ENCODE measurements at regions not wholly inside any gene's neighbourhood (a gene's known extent, or its start where the extent isn't known, plus 50 kb on each side); places are given as distances from the start of the nearest gene placed in this dataset.

DNA sequence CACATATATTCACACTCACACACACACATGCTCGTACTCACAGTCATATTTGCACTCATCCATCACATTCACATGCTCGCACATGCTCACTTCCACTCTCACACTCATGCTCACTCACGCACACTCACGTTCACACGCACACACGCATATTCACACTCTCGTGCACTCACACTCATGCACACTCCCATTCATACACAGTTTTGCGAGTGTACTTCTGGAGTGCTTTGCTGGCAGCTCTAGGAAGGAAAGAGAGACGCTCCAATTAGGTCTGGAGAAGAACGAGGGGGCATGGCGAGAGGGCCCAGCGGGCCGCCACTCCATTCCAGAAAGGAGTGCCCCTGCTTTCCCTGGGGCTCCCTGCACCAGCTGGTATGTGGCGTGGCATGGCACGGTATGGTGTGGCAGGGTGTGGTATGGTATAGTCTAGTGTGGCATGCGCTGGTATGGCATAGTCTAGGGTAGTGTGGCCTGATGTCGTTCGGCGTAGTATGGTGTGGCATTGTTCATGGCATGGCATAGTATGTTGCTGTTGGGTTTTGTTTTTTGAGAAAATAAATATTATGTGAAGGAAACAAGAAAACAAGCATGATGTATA is 216.8 kb upstream of the CDYL start:
- Histone ChIP-seq H3K9ac (ENCODE audit: low read length) (no peak overlapping the region), H3K36me3 (ENCODE audit: control insufficient read depth in 1 of 2, insufficient read depth in 2 of 2, low read depth in 1 of 2, low read length in 2 of 2) (no peaks in the 10 kb centered on the region), H2BK12ac (ENCODE audit: low read length in 2 of 2) (no peak overlapping the region), H4K8ac (ENCODE audit: low read length) (no peak overlapping the region), H3K14ac (ENCODE audit: low read length in 2 of 2) (no peak overlapping the region), H3K18ac (ENCODE audit: low read depth in 1 of 2, low read length in 2 of 2) (no peak overlapping the region), H3K27me3 (ENCODE audit: control insufficient read depth in 1 of 2, insufficient read depth in 1 of 2, low read length in 2 of 2) (no peaks in the 10 kb centered on the region), H3K79me1 (replicated peaks; ENCODE audit: low read length, poor library complexity, severe bottlenecking) (no peaks in the 10 kb centered on the region), H2AK5ac (ENCODE audit: low read length, severe bottlenecking) (no peak overlapping the region), H3K4ac (ENCODE audit: low read depth in 1 of 2, low read length in 2 of 2) (no peak overlapping the region), H2AFZ (ENCODE audit: low read depth, low read length) (no peak overlapping the region), H3K27ac (ENCODE audit: low read length, poor library complexity, severe bottlenecking) (no peak overlapping the region), H2BK120ac (ENCODE audit: low read depth, low read length) (no peak overlapping the region), H3K4me2 (ENCODE audit: low read length, poor library complexity, severe bottlenecking) (no peak overlapping the region), H3K23ac (ENCODE audit: low read length in 2 of 2) (no peak overlapping the region), H2BK5ac (ENCODE audit: low read depth, low read length, poor library complexity, severe bottlenecking) (no peak overlapping the region), H3K9me3 (ENCODE audit: control insufficient read depth, low read length) (peaks cover 5% of the 10 kb centered on the region), H3K4me1 (ENCODE audit: control insufficient read depth, insufficient read depth, low read depth, low read length) (no peaks in the 10 kb centered on the region), H3K4me3 (ENCODE audit: insufficient read depth in 1 of 2, low read depth in 1 of 2, low read length in 2 of 2) (no peak overlapping the region), H2BK15ac (ENCODE audit: low read depth, poor library complexity, severe bottlenecking) (no peak overlapping the region), H4K91ac (ENCODE audit: low read length) (peak overlapping the region; percentile 46)
- no peak for DNase-seq
- 95% methylated on average over 19 of the region's 19 CpGs for WGBS

DNA sequence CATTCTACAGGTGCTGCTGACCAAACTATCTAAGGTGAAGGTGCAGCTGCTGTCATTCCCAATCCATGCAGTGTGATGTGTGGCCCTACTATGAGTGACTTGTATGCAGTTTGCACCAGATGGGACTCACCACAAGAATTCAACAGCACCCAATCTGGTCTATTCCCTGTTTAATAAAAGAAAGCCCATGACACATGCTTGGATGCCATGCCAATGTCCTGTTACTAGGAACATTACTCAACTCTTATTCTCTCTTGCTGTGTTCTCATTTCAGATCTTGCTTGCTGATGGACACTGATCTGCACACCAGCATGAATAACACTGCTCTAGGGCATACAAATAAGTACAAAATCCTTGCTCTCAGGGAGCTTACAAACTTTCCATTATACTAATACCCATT is 221.6 kb upstream of the CDYL start:
- H2AK5ac ChIP-seq (ENCODE audit: low read length, severe bottlenecking), result no peak overlapping the region
- H3K4me3 ChIP-seq (ENCODE audit: insufficient read depth in 1 of 2, low read depth in 1 of 2, low read length in 2 of 2), result no peak overlapping the region
- no peaks in the 10 kb centered on the region for H3K9me3 ChIP-seq (ENCODE audit: control insufficient read depth, low read length)
- H3K9ac ChIP-seq (ENCODE audit: low read length), result no peak overlapping the region
- H2BK120ac ChIP-seq (ENCODE audit: low read depth, low read length), result no peak overlapping the region
- H4K91ac ChIP-seq (ENCODE audit: low read length), result no peak overlapping the region
- no peak overlapping the region for H3K23ac ChIP-seq (ENCODE audit: low read length in 2 of 2)
- no peak for DNase-seq
- no peaks in the 10 kb centered on the region for H3K79me1 ChIP-seq (replicated peaks; ENCODE audit: low read length, poor library complexity, severe bottlenecking)
- H2BK5ac ChIP-seq (ENCODE audit: low read depth, low read length, poor library complexity, severe bottlenecking), result no peak overlapping the region
- no peak overlapping the region for H2BK12ac ChIP-seq (ENCODE audit: low read length in 2 of 2)
- no peak overlapping the region for H4K8ac ChIP-seq (ENCODE audit: low read length)
- H3K4ac ChIP-seq (ENCODE audit: low read depth in 1 of 2, low read length in 2 of 2), result no peak overlapping the region
- H3K36me3 ChIP-seq (ENCODE audit: control insufficient read depth in 1 of 2, insufficient read depth in 2 of 2, low read depth in 1 of 2, low read length in 2 of 2), result no peaks in the 10 kb centered on the region
- H3K27me3 ChIP-seq (ENCODE audit: control insufficient read depth in 1 of 2, insufficient read depth in 1 of 2, low read length in 2 of 2), result peaks cover 4 to 18% of the 10 kb centered on the region in 2 experiments
- H3K27ac ChIP-seq (ENCODE audit: low read length, poor library complexity, severe bottlenecking), result no peak overlapping the region
- H2BK15ac ChIP-seq (ENCODE audit: low read depth, poor library complexity, severe bottlenecking), result no peak overlapping the region
- H3K14ac ChIP-seq (ENCODE audit: low read length in 2 of 2), result no peak overlapping the region
- H3K4me2 ChIP-seq (ENCODE audit: low read length, poor library complexity, severe bottlenecking), result no peak overlapping the region
- no peak overlapping the region for H3K18ac ChIP-seq (ENCODE audit: low read depth in 1 of 2, low read length in 2 of 2)
- no peak overlapping the region for H2AFZ ChIP-seq (ENCODE audit: low read depth, low read length)
- no peaks in the 10 kb centered on the region for H3K4me1 ChIP-seq (ENCODE audit: control insufficient read depth, insufficient read depth, low read depth, low read length)

DNA sequence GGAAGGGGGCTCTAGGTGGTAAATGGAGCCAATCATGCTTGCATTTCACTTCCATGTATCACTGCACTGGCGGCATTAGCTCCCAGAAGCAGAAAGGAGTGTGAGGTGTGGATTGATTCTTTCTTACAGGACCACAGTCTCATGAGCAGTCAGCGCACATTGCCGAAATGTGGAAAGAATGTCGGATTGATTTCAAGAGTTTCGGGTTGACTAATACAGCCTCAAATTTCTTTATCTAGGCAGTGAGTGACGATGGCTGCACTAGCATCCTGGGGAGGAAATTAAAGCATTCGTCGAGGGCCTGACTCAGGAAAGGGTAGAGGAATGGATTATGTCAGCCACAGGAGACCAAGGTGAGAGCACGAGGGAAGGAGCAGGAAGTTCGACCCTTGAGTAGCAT is 222.8 kb upstream of the CDYL start:
- 82% methylated on average over 10 of the region's 10 CpGs for WGBS
- no peak for DNase-seq
- Histone ChIP-seq H3K4me3 (ENCODE audit: insufficient read depth in 1 of 2, low read depth in 1 of 2, low read length in 2 of 2) (no peak overlapping the region), H2BK120ac (ENCODE audit: low read depth, low read length) (no peak overlapping the region), H3K9me3 (ENCODE audit: control insufficient read depth, low read length) (no peaks in the 10 kb centered on the region), H4K8ac (ENCODE audit: low read length) (no peak overlapping the region), H3K4ac (ENCODE audit: low read depth in 1 of 2, low read length in 2 of 2) (no peak overlapping the region), H3K27me3 (ENCODE audit: control insufficient read depth in 1 of 2, insufficient read depth in 1 of 2, low read length in 2 of 2) (peaks cover 4 to 18% of the 10 kb centered on the region in 2 experiments), H3K27ac (ENCODE audit: low read length, poor library complexity, severe bottlenecking) (no peak overlapping the region), H3K18ac (ENCODE audit: low read depth in 1 of 2, low read length in 2 of 2) (no peak overlapping the region), H3K4me1 (ENCODE audit: control insufficient read depth, insufficient read depth, low read depth, low read length) (no peaks in the 10 kb centered on the region), H2AFZ (ENCODE audit: low read depth, low read length) (no peak overlapping the region), H2BK12ac (ENCODE audit: low read length in 2 of 2) (no peak overlapping the region), H2BK15ac (ENCODE audit: low read depth, poor library complexity, severe bottlenecking) (no peak overlapping the region), H3K4me2 (ENCODE audit: low read length, poor library complexity, severe bottlenecking) (no peak overlapping the region), H3K23ac (ENCODE audit: low read length in 2 of 2) (no peak overlapping the region), H3K9ac (ENCODE audit: low read length) (no peak overlapping the region), H3K79me1 (replicated peaks; ENCODE audit: low read length, poor library complexity, severe bottlenecking) (no peaks in the 10 kb centered on the region), H4K91ac (ENCODE audit: low read length) (no peak overlapping the region), H2AK5ac (ENCODE audit: low read length, severe bottlenecking) (no peak overlapping the region), H2BK5ac (ENCODE audit: low read depth, low read length, poor library complexity, severe bottlenecking) (no peak overlapping the region), H3K14ac (ENCODE audit: low read length in 2 of 2) (no peak overlapping the region), H3K36me3 (ENCODE audit: control insufficient read depth in 1 of 2, insufficient read depth in 2 of 2, low read depth in 1 of 2, low read length in 2 of 2) (no peaks in the 10 kb centered on the region)

DNA sequence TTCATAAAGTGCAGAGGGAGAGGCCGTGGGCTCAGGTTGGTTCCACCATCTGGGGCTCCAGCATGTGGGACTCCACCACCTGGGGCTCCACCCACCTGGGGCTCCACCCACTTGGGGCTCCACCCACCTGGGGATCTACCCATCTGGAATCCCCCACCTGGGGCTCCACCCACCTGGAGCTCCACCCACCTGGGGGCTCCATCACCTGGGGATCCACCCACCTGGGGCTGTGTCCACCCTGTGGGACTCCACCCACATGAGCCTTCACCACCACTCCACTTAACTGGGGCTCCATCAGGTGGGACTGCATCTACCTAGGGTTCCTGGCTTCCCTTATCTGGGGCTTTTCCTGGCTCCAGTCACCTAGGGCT is 226.0 kb upstream of the CDYL start:
- Histone ChIP-seq H3K4me3 (ENCODE audit: insufficient read depth in 1 of 2, low read depth in 1 of 2, low read length in 2 of 2) (no peak overlapping the region), H3K18ac (ENCODE audit: low read depth in 1 of 2, low read length in 2 of 2) (no peak overlapping the region), H3K14ac (ENCODE audit: low read length in 2 of 2) (no peak overlapping the region), H3K27me3 (ENCODE audit: control insufficient read depth in 1 of 2, insufficient read depth in 1 of 2, low read length in 2 of 2) (peaks cover 9 to 18% of the 10 kb centered on the region in 2 experiments), H2BK15ac (ENCODE audit: low read depth, poor library complexity, severe bottlenecking) (no peak overlapping the region), H2BK12ac (ENCODE audit: low read length in 2 of 2) (no peak overlapping the region), H3K36me3 (ENCODE audit: control insufficient read depth in 1 of 2, insufficient read depth in 2 of 2, low read depth in 1 of 2, low read length in 2 of 2) (no peaks in the 10 kb centered on the region), H3K4me1 (ENCODE audit: control insufficient read depth, insufficient read depth, low read depth, low read length) (no peaks in the 10 kb centered on the region), H2AFZ (ENCODE audit: low read depth, low read length) (no peak overlapping the region), H2AK5ac (ENCODE audit: low read length, severe bottlenecking) (no peak overlapping the region), H2BK5ac (ENCODE audit: low read depth, low read length, poor library complexity, severe bottlenecking) (no peak overlapping the region), H3K79me1 (replicated peaks; ENCODE audit: low read length, poor library complexity, severe bottlenecking) (no peaks in the 10 kb centered on the region), H4K8ac (ENCODE audit: low read length) (no peak overlapping the region), H4K91ac (ENCODE audit: low read length) (no peak overlapping the region), H3K27ac (ENCODE audit: low read length, poor library complexity, severe bottlenecking) (no peak overlapping the region), H3K9ac (ENCODE audit: low read length) (no peak overlapping the region), H3K23ac (ENCODE audit: low read length in 2 of 2) (no peak overlapping the region), H3K4ac (ENCODE audit: low read depth in 1 of 2, low read length in 2 of 2) (no peak overlapping the region), H3K9me3 (ENCODE audit: control insufficient read depth, low read length) (no peaks in the 10 kb centered on the region), H3K4me2 (ENCODE audit: low read length, poor library complexity, severe bottlenecking) (no peak overlapping the region), H2BK120ac (ENCODE audit: low read depth, low read length) (no peak overlapping the region)
- no peak for DNase-seq
- 91% methylated on average over 1 of the region's 1 CpG for WGBS

Data from mesenchymal stem cell (in vitro differentiated cells and primary cell).